Lung (tissue), 11 donors: ENCODE measurements at regions not wholly inside any gene's neighbourhood (a gene's known extent, or its start where the extent isn't known, plus 50 kb on each side); places are given as distances from the start of the nearest gene placed in this dataset.

Experiments used
- ATAC-seq: fragments of 200-7000 bp; cut with Tn5 transposase; one replicate; pipeline ENCODE4 v1.9.1; 2020; ENCODE audit warnings: moderate number of reproducible peaks; ENCODE audit not compliant: insufficient read depth, low FRiP score
- DNase-seq, 3 donors: peaks; one replicate each; pipeline ENCODE4 v3.0.0-alpha.2; 2013 to 2017
- H3K27ac ChIP-seq, 2 donors: one replicate each; pipeline ENCODE4 v1.5.1; 2013; ENCODE audit warnings: mild to moderate bottlenecking in 2 of 2, moderate library complexity in 2 of 2, control low read depth in 1 of 2, inconsistent platforms in 1 of 2, low read depth in 1 of 2, low read length in 1 of 2
- H3K27me3 ChIP-seq, 3 donors: one replicate each; pipeline ENCODE4 v1.5.1; 2013; ENCODE audit warnings: low read length in 2 of 3; ENCODE audit not compliant: control insufficient read depth in 3 of 3, insufficient read depth in 3 of 3
- H3K36me3 ChIP-seq, 4 donors: one replicate each; pipeline ENCODE4 v1.5.1; 2013; ENCODE audit warnings: low read length in 4 of 4, mild to moderate bottlenecking in 1 of 4, moderate library complexity in 1 of 4; ENCODE audit not compliant: control insufficient read depth in 4 of 4, insufficient read depth in 4 of 4
- H3K4me1 ChIP-seq, 5 donors: one replicate each; pipeline ENCODE4 v1.5.1; 2013; ENCODE audit warnings: low read length in 5 of 5, mild to moderate bottlenecking in 2 of 5, moderate library complexity in 1 of 5; ENCODE audit not compliant: control insufficient read depth in 5 of 5, insufficient read depth in 5 of 5
- H3K4me3 ChIP-seq: one replicate; pipeline ENCODE4 v1.5.1; 2013; ENCODE audit warnings: mild to moderate bottlenecking, control low read depth, moderate library complexity
- H3K9ac ChIP-seq, 2 donors: one replicate each; pipeline ENCODE4 v1.5.1; 2013; ENCODE audit warnings: low read length in 2 of 2, control low read depth in 1 of 2; ENCODE audit not compliant: insufficient read depth in 1 of 2
- H3K9me3 ChIP-seq, 4 donors: one replicate each; pipeline ENCODE4 v1.5.1; 2013; ENCODE audit warnings: low read length in 3 of 4, mild to moderate bottlenecking in 1 of 4, moderate library complexity in 1 of 4; ENCODE audit not compliant: control insufficient read depth in 4 of 4, insufficient read depth in 3 of 4
- WGBS, 2 donors: extraction: QIAGEN DNeasy Blood & Tissue Kit; methylation state at CpG; one replicate each; pipeline ENCODE4 v1.1.7; 2013; 5-methylcytosine and 5-hydroxymethylcytosine counted together
- TF ChIP-seq, protein P1 (sequence below): IDR thresholded peaks from 2 replicates; pipeline ENCODE4 v1.5.1; 2012; ENCODE audit warnings: mild to moderate bottlenecking; ENCODE audit errors: control extremely low read depth, extremely low read depth
- donor health status: control.
- donor health status: control.
- donor health status: Bipolar disorder and iron deficiency.
- donor health status: healthy.
- donor health status: DM: yes; HTN: yes; CAD: no.

DNA sequence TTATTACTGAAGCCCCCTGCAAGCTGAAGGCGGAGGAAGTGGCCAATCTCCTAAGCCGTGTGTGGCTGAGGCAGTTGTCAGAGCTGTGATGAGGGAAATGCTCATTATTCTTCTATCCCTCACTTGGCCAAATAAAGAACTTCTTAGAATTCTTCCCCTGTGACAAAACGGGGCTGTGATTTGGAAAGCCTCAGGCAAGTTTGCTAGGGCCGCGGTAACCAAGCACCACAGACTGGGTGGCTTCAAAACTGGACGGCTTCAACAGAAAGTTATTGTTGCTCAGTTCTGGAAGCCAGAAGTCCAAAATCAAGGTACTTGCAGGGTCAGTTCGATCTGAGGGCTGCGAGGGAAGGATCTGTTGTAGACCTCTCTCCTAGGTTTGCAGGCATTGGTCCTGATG, 72.3 kb upstream of the STEAP1B start:
- 76 to 80% methylated on average over 8 of the region's 8 CpGs for whole genome bisulfite sequencing, 2 donors
- Histone ChIP-seq H3K4me1 (peaks cover 0 to 7% (median 5%) of the 10 kb centered on the region in 5 donors), H3K9me3 (no peaks in the 10 kb centered on the region), H3K27ac (no peak overlapping the region), H3K27me3 (no peaks in the 10 kb centered on the region), H3K9ac (no peak overlapping the region), H3K4me3 (no peak overlapping the region), H3K36me3 (no peaks in the 10 kb centered on the region)
- DNase-seq (no peak), ATAC-seq (no peak)
- TF ChIP-seq, protein P1, sequence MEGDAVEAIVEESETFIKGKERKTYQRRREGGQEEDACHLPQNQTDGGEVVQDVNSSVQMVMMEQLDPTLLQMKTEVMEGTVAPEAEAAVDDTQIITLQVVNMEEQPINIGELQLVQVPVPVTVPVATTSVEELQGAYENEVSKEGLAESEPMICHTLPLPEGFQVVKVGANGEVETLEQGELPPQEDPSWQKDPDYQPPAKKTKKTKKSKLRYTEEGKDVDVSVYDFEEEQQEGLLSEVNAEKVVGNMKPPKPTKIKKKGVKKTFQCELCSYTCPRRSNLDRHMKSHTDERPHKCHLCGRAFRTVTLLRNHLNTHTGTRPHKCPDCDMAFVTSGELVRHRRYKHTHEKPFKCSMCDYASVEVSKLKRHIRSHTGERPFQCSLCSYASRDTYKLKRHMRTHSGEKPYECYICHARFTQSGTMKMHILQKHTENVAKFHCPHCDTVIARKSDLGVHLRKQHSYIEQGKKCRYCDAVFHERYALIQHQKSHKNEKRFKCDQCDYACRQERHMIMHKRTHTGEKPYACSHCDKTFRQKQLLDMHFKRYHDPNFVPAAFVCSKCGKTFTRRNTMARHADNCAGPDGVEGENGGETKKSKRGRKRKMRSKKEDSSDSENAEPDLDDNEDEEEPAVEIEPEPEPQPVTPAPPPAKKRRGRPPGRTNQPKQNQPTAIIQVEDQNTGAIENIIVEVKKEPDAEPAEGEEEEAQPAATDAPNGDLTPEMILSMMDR: no peak

DNA sequence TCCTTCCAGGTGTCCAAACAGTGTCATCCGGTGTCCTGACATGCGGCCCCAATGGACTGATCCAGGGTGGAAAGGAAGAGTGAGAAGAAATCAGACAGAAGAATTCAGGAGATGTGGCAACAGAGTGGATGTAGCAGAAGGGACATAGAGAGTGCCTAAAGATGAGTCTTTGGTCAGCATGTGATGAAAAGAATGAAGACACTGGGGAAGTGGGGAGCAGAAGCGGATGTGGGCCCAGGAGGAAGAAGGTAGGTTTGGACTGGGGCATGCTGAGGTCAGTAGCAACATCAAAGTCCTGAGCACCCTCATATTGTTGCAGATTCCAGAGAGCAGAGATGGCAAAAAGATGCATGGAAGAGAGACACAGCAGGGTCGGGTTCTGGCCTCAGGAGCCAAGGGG, 71.8 kb upstream of the STEAP1B start:
- DNase-seq (no peak), ATAC-seq (no peak)
- Histone ChIP-seq H3K9me3 (no peaks in the 10 kb centered on the region), H3K27me3 (no peaks in the 10 kb centered on the region), H3K4me1 (peaks cover 0 to 5% (median under 1%) of the 10 kb centered on the region in 5 donors), H3K9ac (no peak overlapping the region), H3K36me3 (no peaks in the 10 kb centered on the region), H3K27ac (no peak overlapping the region), H3K4me3 (no peak overlapping the region)
- WGBS, 2 donors: 82 to 87% methylated on average over 4 of the region's 4 CpGs
- TF ChIP-seq, protein P1: no peak

DNA sequence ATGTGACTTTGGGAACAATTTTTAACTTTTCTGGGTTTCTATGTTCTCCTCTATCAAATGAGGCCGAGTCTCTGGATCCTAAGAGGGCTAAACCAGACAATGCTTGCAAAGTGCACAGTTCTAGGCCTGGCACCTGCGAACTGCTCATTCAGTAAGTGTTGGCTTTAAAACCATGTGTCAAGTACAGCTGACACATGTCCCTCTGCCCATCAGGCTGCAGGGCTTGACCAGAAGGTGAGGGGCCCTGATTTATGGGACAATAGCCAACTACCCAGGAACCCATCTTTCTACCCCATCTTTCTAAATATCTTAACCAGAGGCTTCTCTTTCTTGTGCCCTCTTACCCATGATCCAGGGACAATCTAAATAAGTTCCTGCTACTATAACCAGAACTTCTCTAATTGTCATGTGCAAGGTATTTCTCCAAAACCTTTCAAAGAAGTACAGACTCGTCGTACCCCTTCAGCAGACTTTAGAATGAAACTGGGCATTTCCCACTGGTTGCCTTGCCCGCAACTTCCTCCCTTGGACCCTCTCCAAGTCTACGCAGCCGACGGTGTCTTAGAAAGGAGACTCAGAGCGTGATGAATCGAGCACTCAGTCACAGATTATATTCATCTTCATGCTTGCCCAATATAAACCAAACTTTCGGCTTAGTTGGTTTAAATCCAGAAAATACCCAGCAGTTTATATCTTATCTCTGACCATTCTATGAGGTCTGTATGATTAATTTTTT, 69.8 kb upstream of the STEAP1B start:
- Histone ChIP-seq H3K4me3 (no peak overlapping the region), H3K9me3 (no peaks in the 10 kb centered on the region), H3K36me3 (no peaks in the 10 kb centered on the region), H3K27ac (no peak overlapping the region), H3K4me1 (peaks cover 0 to 15% (median 7%) of the 10 kb centered on the region in 5 donors), H3K27me3 (no peaks in the 10 kb centered on the region), H3K9ac (no peak overlapping the region)
- TF ChIP-seq, protein P1: no peak
- DNase-seq (no peak), ATAC-seq (no peak)
- WGBS, 2 donors: 26 to 43% methylated on average over 11 of the region's 11 CpGs

DNA sequence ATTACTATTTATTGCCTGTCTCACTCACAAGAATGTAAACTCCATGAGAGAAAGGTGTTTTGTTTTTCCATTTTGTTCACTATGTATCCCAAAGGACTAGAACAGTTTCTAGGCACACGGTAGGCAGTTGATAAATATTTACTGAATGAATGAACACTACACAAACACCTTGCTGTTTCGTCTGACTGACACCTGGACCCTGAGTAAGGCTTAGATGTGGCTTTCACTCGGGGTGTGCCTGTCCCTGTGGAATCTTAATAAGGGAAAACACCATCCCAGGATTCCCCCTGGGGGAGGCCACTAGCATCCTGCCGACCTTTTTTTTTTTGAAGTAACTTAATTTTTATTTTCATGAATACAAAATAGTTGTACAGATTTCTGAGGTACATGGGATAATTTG, 66.6 kb upstream of the STEAP1B start:
- Histone ChIP-seq H3K9ac (no peak overlapping the region), H3K27me3 (no peaks in the 10 kb centered on the region), H3K36me3 (no peaks in the 10 kb centered on the region), H3K4me3 (no peak overlapping the region), H3K9me3 (no peaks in the 10 kb centered on the region), H3K4me1 (peaks cover 10 to 41% (median 28%) of the 10 kb centered on the region in 5 donors), H3K27ac (no peak overlapping the region)
- 79 to 80% methylated on average over 4 of the region's 4 CpGs for WGBS, 2 donors
- no peak for DNase-seq
- TF ChIP-seq, protein P1: no peak
- ATAC-seq: no peak
